Endothelial cell of umbilical vein (primary cell): ENCODE measurements at regions not wholly inside any gene's neighbourhood (a gene's known extent, or its start where the extent isn't known, plus 50 kb on each side); places are given as distances from the start of the nearest gene placed in this dataset.

Experiments used
- BruUV-seq: library from RNA; stranded (reverse); fragments of 400-500 nt; replicated peaks from 2 replicates; lab custom pipeline; 2021; lab: Mats Ljungman, UMichigan
- CTCF ChIA-PET: fragments of 300-600, 350-600 bp; sonication (Branson Sonifier 250); formaldehyde crosslinking; loops from one replicate; lab custom pipeline; 2021; ENCODE audit warnings: antibody characterized with exemption, inconsistent platforms; lab: Charles Lee
- POLR2A ChIA-PET: fragments of 300-600, 350-600 bp; sonication (Branson Sonifier 250); formaldehyde crosslinking; loops from one replicate; lab custom pipeline; 2021; ENCODE audit warnings: antibody characterized with exemption, inconsistent platforms; lab: Charles Lee
- DNase-seq: peaks from one replicate; pipeline ENCODE4 v3.0.0-alpha.2; 2011; ENCODE audit warnings: low read depth, low spot score
- FAIRE-seq: peaks from 2 replicates; lab custom pipeline; 2011; peaks lifted over from hg19 to GRCh38; lab: Jason Lieb, UNC
- H2AFZ ChIP-seq: 2 replicates; pipeline ENCODE4 v1.6.0; 2012; ENCODE audit warnings: low read depth, low read length, control low read depth, inconsistent platforms
- H3K27ac ChIP-seq: 2 replicates; pipeline ENCODE4 v1.5.1; 2011; ENCODE audit warnings: low read depth, mild to moderate bottlenecking, control low read depth, low read length, moderate library complexity; ENCODE audit not compliant: insufficient read depth
- H3K27me3 ChIP-seq, 2 experiments: 2 replicates each; pipeline versions ENCODE4 v1.6.0 to v1.6.1; 2011; ENCODE audit warnings: low read length in 2 of 2, mixed read lengths in 1 of 2; ENCODE audit not compliant: control insufficient read depth in 2 of 2, insufficient read depth in 2 of 2
- H3K36me3 ChIP-seq, 2 experiments: 2 replicates in 1 of 2; 3 replicates in 1 of 2; pipeline ENCODE4 v1.5.1; 2011; ENCODE audit warnings: low read length in 2 of 2, mild to moderate bottlenecking in 1 of 2, moderate library complexity in 1 of 2; ENCODE audit not compliant: control insufficient read depth in 2 of 2, insufficient read depth in 2 of 2; ENCODE audit errors: extremely low read depth in 1 of 2
- H3K4me1 ChIP-seq: 3 replicates; pipeline ENCODE4 v1.5.1; 2011; ENCODE audit warnings: mild to moderate bottlenecking, low read length; ENCODE audit not compliant: control insufficient read depth, insufficient read depth; ENCODE audit errors: extremely low read depth
- H3K4me2 ChIP-seq: 2 replicates; pipeline ENCODE4 v1.6.1; 2011; ENCODE audit warnings: low read length, control low read depth, mixed read lengths; ENCODE audit not compliant: insufficient read depth
- H3K4me3 ChIP-seq, 3 experiments: fragments of 200-600 bp in 1 of 3; sonication (generic), shearing (Covaris generic) in 1 of 3; replicated peaks in 1 of 3; 2 replicates each; pipeline ENCODE4 v1.5.1; 2011 to 2016; ENCODE audit warnings: control low read depth in 3 of 3, low read length in 3 of 3, mild to moderate bottlenecking in 2 of 3, inconsistent platforms in 1 of 3, low read depth in 1 of 3, moderate library complexity in 1 of 3; ENCODE audit not compliant: insufficient read depth in 1 of 3
- H3K79me2 ChIP-seq: 2 replicates; pipeline ENCODE4 v1.6.0; 2012; ENCODE audit warnings: low read length, inconsistent platforms; ENCODE audit not compliant: control insufficient read depth, insufficient read depth
- H3K9ac ChIP-seq: replicated peaks from 2 replicates; pipeline ENCODE3; 2011; ENCODE audit warnings: low read length, control low read depth; ENCODE audit not compliant: insufficient read depth; ENCODE audit errors: extremely low read depth
- H3K9me1 ChIP-seq: replicated peaks from 3 replicates; pipeline ENCODE4 v1.6.0; 2011; ENCODE audit warnings: mild to moderate bottlenecking, low read length; ENCODE audit not compliant: control insufficient read depth, insufficient read depth; ENCODE audit errors: extremely low read depth
- H3K9me3 ChIP-seq: replicated peaks from 2 replicates; pipeline ENCODE4 v1.5.1; 2012; ENCODE audit warnings: low read length, inconsistent platforms; ENCODE audit not compliant: control insufficient read depth, insufficient read depth
- H4K20me1 ChIP-seq: replicated peaks from 2 replicates; pipeline ENCODE3; 2011; ENCODE audit warnings: mild to moderate bottlenecking, low read length; ENCODE audit not compliant: control insufficient read depth, insufficient read depth; ENCODE audit errors: extremely low read depth
- CTCF ChIP-seq, 2 donors: IDR thresholded peaks; 1 replicate in 1 of 2; 2 replicates in 1 of 2; pipeline ENCODE4 v1.5.1; 2011; ENCODE audit warnings: low read length in 2 of 2, mild to moderate bottlenecking in 2 of 2, moderate library complexity in 2 of 2, control low read depth in 1 of 2, inconsistent platforms in 1 of 2, low read depth in 1 of 2; ENCODE audit not compliant: insufficient read depth in 1 of 2; ENCODE audit errors: extremely low read depth in 1 of 2
- EZH2 ChIP-seq: IDR thresholded peaks from 2 replicates; pipeline ENCODE4 v1.6.1; 2012; ENCODE audit warnings: borderline replicate concordance, low read depth, mild to moderate bottlenecking, moderate library complexity, low read length, inconsistent platforms; ENCODE audit not compliant: severe bottlenecking
- FOS ChIP-seq: IDR thresholded peaks from 2 replicates; pipeline ENCODE4 v1.6.1; 2011; ENCODE audit warnings: mild to moderate bottlenecking, low read length, moderate library complexity, borderline replicate concordance; ENCODE audit not compliant: insufficient read depth
- GATA2 ChIP-seq: IDR thresholded peaks from 2 replicates; pipeline ENCODE4 v1.7.0; 2011; ENCODE audit warnings: low read depth, mild to moderate bottlenecking, moderate library complexity, mixed read lengths, low read length; ENCODE audit not compliant: insufficient read length, insufficient read depth
- JUN ChIP-seq: IDR thresholded peaks from 2 replicates; pipeline ENCODE4 v1.6.1; 2011; ENCODE audit warnings: borderline replicate concordance, low read depth; ENCODE audit not compliant: insufficient read length, insufficient read depth
- MAX ChIP-seq: IDR thresholded peaks from 2 replicates; pipeline ENCODE4 v1.6.1; 2011; ENCODE audit not compliant: insufficient read depth, insufficient read length
- MYC ChIP-seq: IDR thresholded peaks from one replicate; pipeline ENCODE4 v1.6.1; 2011; ENCODE audit warnings: mild to moderate bottlenecking, low read depth, low read length
- POLR2A ChIP-seq: IDR thresholded peaks from 2 replicates; pipeline ENCODE4 v1.6.1; 2012; ENCODE audit warnings: low read depth, mild to moderate bottlenecking, control low read depth, low read length
- POLR2AphosphoS5 ChIP-seq: IDR thresholded peaks from 2 replicates; pipeline ENCODE4 v1.6.1; 2012; ENCODE audit warnings: low read depth, mild to moderate bottlenecking, control low read depth, low read length, moderate library complexity; ENCODE audit not compliant: insufficient read depth
- dilution Hi-C: fragments of 300-500 bp; cut with MboI; formaldehyde crosslinking; loops from one replicate; pipeline ENCODE4 v1.15.0; 2019; ENCODE audit warnings: low sequenced_read_pairs; ENCODE audit not compliant: extremely low pct_ligation_motif_present
- intact Hi-C: fragments of 100-400 bp; cut with micrococcal nuclease; formaldehyde crosslinking; loops from one replicate; pipeline ENCODE4 v1.10.0; 2022

- Histone ChIP-seq H3K4me1 (peaks cover 24% of the 10 kb centered on the region), H3K9ac (peak overlapping the region; percentile 58), H4K20me1 (no peaks in the 10 kb centered on the region), H3K27ac (peak overlapping the region; percentile 73), H3K9me3 (no peaks in the 10 kb centered on the region), H3K9me1 (no peaks in the 10 kb centered on the region), H3K27me3 (no peaks in the 10 kb centered on the region), H3K36me3 (no peaks in the 10 kb centered on the region), H3K4me3 (peak overlapping the region in 1 of 3 experiments; percentile 23), H3K79me2 (no peaks in the 10 kb centered on the region), H3K4me2 (peak overlapping the region; percentile 63), H2AFZ (no peak overlapping the region)
- CTCF ChIA-PET, result interaction anchor here (1.3 kb wide), 1 partner anchor 309 kb away, joined by 3 read pairs; no protein-coding TSS in a partner anchor
- FAIRE-seq (peak; percentile 81), DNase-seq (peak; percentile 79)
- BruUV-seq, result TSS peak; percentile 78
- no peak for TF ChIP-seq MAX
- TF ChIP-seq POLR2AphosphoS5, result no peak
- no peak for TF ChIP-seq POLR2A
- TF ChIP-seq CTCF (IDR thresholded peaks at IDR 0.05; ENCODE audit: extremely low read depth in 1 of 2, insufficient read depth in 1 of 2, low read depth in 1 of 2, low read length in 2 of 2), result no peak
- peak; percentile 93 for TF ChIP-seq JUN
- peak; percentile 93 for TF ChIP-seq FOS
- peak; percentile 50 for TF ChIP-seq GATA2
- no peak for TF ChIP-seq MYC
- no peak for TF ChIP-seq EZH2
- dilution Hi-C loops, result no loop called here
- intact Hi-C loops, result loop anchor here (1.0 to 5.0 kb wide), 4 partner anchors 145 to 470 kb away; no protein-coding TSS in a partner anchor
- POLR2A ChIA-PET, result no interaction called here
Observed at GRCh38 chr1:188237573-188238348, 1409.0 kb downstream of the PLA2G4A start.
